Prostate gland (tissue), 2 donors: ENCODE measurements at regions not wholly inside any gene's neighbourhood (a gene's known extent, or its start where the extent isn't known, plus 50 kb on each side); places are given as distances from the start of the nearest gene placed in this dataset.

ENCODE experiments used
- CTCF ChIP-seq, 4 experiments: fragments of 200-600 bp in 2 of 4; fragments of 450-650 bp in 2 of 4; sonication (generic) in 2 of 4; IDR thresholded peaks; 1 replicate in 3 of 4; 2 replicates in 1 of 4; pipeline ENCODE4 v1.5.1; 2016 to 2019; ENCODE audit warnings: antibody characterized with exemption in 4 of 4, mild to moderate bottlenecking in 2 of 4, moderate library complexity in 2 of 4
- POLR2A ChIP-seq: fragments of 450-650 bp; IDR thresholded peaks from one replicate; pipeline ENCODE4 v1.6.1; 2016; ENCODE audit warnings: antibody characterized with exemption, mild to moderate bottlenecking
- POLR2AphosphoS5 ChIP-seq: sonication (generic); formaldehyde crosslinking; IDR thresholded peaks from one replicate; pipeline ENCODE4 v1.6.1; 2017; ENCODE audit warnings: antibody characterized with exemption

- TF ChIP-seq CTCF (IDR thresholded peaks at IDR 0.05) (peak in 2 of 4 experiments; percentile 47 to 52), POLR2A (no peak), POLR2AphosphoS5 (peak; percentile 5)
Observed at GRCh38 chr2:176653479-176654443, 384.5 kb downstream of the MTX2 start.
